RKO (cell line): ENCODE measurements at regions not wholly inside any gene's neighbourhood (a gene's known extent, or its start where the extent isn't known, plus 50 kb on each side); places are given as distances from the start of the nearest gene placed in this dataset.
"Not testable (repeated sequence)": the region's sequence is repeated elsewhere in the genome, so short reads cannot be mapped to it uniquely, and the experiment has no call there.

Experiments used
- DNase-seq: peaks from one replicate; pipeline ENCODE4 v3.0.0-alpha.2; 2016; ENCODE audit warnings: low spot score

DNA sequence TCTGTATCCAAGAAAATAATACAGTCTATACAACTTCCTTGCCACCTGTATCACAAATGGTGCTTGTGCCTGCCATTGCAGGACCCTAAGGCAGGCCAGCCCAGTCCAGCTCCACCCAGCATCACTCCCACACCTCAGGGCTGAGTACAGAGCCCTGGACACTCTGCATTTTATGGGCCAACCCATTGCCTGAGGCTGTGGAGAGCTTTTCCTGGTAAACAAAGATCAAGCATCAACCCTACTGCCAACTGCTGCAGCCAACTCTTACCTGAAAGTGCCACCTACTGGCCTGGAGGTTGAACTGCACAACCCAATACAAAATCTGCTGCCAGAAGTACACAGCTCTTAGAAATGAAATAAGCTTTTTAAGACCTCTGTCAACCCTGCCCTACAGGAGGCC is 1082.2 kb downstream of the NAALADL2 start:
- peak; percentile 4 for DNase-seq

- peak; percentile 0 for DNase-seq
Observed at GRCh38 chr3:175940881-175941280, 1081.7 kb downstream of the NAALADL2 start.

GRCh38 chr3:175940243-175940642 is 1081.1 kb downstream of the NAALADL2 start:
- peak; percentile 35 for DNase-seq

- not testable (repeated sequence) for DNase-seq
Observed at GRCh38 chr3:175937367-175937766, 1078.2 kb downstream of the NAALADL2 start.

DNA sequence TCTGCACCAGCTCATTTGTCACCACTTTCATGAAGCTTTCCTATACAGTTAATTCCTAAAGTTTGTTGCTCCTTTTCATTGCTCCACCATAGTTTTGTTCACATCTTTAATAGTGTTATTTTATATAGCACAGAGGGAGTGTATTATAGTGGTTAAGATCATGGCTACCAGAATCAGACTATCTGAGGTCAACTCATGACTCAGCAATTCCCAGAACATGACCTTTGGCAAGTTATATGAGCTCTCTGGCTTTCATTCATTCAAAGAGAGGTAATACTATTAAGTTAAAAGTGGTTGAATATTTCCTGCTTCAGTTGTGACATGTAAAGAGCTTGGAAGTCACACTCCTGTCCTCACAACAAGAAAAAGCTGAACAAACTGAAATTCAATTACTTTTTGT is 1073.5 kb downstream of the NAALADL2 start:
- DNase-seq = no peak

- DNase-seq = no peak
Observed at GRCh38 chr3:175919133-175919532, 1060.0 kb downstream of the NAALADL2 start.

DNA sequence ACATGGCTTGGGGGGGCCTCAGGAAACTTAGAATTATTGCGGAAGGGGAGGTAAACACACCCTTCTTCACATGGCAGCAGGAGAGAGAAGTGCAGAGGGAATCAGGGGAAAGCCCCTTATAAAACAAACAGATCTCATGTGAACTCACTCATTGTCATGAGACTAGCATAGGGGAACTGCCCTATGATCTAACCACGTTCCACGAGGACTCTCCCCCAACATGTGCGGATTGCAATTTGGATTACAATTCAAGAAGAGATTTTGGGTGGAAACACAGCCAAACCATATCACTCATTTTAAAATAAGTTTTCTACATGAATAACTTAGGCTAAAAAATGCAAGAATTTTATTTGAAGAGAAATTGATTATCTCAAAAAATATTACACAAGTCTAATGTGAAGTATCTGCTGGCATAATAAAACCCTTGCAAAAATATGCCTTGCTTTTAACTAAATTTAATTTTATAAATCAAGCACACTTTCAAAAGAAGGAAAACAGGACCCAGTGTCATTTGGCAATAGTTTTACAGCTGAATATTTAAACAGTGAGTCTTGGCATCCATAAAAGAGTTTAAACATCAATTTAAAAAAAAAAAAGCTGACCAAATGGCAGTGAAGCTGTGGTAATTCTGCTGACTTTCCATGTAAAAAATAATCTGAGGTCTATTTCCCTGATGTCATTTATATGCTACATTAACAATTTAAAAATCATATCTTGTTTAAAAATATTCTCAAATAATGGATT is 1057.2 kb downstream of the NAALADL2 start:
- DNase-seq = no peak

DNA sequence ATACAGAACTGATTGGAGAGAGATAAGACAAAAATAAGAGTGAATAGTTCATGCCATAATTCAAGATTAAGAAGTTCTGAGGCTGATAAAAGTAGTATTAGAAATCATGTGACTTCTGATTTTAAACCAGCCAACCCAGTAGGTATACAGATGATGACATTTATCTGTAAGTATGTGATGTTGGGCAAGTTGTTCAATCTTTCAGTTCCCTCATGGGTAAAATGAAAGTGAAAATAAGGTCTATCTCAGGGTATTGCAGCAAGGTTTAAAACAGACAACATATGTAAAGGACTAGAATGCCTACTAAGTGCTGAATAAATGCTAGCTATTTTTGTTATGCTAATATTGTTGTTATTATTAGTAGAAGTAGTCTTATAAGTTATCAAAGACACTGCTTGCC is 1055.7 kb downstream of the NAALADL2 start:
- no peak for DNase-seq

DNA sequence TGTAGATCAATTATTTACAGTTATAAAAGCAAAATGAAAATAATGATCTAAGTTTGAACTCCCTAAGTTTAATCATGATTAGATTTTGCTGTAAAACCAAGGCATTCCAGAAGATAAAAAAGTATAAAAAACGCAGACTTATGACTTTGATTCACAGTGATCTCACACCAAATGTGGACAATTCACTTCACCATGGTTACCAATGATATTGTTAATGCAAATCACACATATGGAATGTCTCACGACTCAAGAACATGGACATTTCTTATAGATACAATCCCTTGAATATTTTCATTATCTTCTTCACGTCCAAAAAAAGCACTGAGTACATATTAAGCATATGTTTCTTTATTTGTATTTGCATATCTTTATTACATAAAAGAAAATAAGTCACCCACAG is 1054.2 kb downstream of the NAALADL2 start:
- DNase-seq = no peak

DNA sequence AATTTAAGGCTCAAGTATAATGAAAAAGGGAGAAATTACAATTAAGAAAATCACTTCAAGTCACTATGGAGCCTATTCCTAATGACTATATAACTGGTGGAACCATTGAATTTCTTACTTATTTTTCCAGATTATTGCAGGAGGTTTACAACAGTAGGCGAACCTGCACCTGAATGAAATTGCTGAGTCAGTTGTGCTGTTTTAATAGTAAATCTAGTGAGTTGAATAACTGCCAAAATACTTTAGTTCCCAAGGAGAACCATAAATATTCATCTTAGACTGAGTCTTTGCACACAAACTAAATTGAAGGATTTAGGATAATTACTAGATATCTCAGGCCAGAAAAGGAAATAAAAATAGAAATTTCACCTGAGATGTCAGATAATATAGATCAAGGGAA is 1052.8 kb downstream of the NAALADL2 start:
- DNase-seq = no peak

DNA sequence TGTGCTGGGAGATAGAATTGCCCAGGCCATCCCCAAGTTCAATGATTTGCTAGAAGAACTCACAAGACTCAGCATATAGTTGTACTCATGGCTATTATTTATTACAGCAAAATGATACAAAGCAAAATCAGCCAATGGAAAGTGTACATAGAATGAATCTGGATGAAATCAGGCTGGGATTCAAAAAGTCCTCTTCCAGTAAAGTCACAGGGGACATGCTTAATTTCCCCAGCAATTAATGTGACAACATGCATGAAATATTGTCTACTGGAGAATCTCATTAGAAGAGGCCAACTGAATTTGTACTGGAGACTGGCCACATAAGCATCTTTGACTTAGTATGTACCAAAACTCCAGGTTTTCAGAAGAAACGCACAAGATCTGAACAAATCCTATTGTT is 1043.1 kb downstream of the NAALADL2 start:
- DNase-seq = no peak

DNA sequence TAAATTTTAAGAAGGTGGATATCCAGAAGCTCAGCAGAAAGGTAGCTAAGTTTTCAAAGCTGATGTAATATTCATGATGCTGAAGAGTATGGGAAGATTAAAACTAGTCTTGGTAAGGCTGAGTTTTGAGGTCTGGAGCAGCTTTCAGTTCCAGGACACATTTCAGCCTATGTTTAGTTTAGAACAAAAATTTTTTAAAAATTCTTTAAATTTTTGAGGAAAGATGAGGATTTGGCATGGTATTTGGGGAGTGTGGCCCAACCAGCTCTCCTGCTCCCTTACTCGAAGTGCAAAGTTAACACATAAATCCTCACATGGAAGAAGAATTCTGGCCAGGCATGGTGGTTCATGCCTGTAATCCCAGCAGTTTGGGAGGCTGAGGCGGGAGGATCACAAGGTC is 1039.1 kb downstream of the NAALADL2 start:
- no peak for DNase-seq

- DNase-seq = no peak
Observed at GRCh38 chr3:175896655-175897054, 1037.5 kb downstream of the NAALADL2 start.

- DNase-seq = no peak
Observed at GRCh38 chr3:175895731-175896130, 1036.6 kb downstream of the NAALADL2 start.

- no peak for DNase-seq
Observed at GRCh38 chr3:175893566-175893965, 1034.4 kb downstream of the NAALADL2 start.

- DNase-seq = no peak
Observed at GRCh38 chr3:175890066-175890465, 1030.9 kb downstream of the NAALADL2 start.

GRCh38 chr3:175885231-175885766 is 1026.2 kb downstream of the NAALADL2 start:
- DNase-seq = no peak

DNA sequence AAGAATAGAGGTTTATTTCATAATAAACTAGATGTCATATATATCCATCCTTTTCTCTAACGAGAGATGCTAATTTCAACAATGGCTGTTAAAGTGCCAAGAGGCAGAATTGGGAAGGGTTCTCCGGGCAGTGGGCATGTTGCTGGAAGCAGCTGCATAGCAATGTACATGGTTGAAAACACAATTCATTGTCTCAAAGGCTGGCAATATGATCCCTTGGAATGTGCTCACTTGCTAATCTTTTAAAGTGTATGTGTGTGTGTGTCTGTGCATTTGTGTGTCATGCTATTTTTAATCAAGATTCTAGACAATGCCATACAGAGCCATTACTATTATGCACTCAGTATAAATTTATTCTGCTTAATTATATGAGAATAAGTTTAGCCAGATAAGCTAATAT is 1020.3 kb downstream of the NAALADL2 start:
- no peak for DNase-seq

- no peak for DNase-seq
Observed at GRCh38 chr3:175869404-175869803, 1010.3 kb downstream of the NAALADL2 start.

DNA sequence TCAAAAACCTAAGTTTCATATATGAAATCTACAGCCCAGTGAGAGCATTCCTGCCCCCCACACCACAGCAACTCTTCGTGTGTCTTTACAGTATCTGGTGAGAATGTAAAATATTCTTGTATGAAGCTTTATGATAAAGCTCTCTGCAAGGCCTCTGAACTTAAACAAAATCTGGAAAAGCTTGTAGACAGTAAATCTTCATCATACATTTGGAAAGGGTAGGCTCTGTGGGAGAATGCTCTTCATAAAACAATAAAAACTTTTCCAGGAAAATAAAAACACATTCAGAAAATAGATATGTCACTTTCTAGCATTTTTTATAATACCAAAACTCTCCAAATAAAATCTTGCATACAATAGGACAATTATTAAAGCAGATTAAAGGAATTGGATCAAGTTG is 1009.5 kb downstream of the NAALADL2 start:
- no peak for DNase-seq

DNA sequence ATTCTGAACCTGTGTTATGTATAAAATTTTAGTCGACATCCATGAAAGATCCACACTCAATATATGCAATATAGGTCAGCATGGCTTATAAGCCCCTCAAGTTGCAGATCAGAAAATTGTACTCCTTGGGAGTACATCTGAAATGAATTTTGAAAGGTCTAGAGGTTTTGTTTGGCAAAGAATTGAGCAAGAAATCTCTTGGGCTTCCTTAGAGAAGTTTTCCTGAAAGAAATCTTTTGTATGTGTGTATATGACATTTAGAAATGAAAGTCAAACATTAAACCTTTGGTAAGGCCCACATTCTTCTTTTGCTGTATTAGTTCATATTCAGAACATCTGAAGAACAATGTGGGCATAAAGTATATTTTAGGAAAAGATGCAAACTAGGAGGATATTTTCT is 1006.6 kb downstream of the NAALADL2 start:
- DNase-seq = no peak

GRCh38 chr3:175861916-175862315 is 1002.8 kb downstream of the NAALADL2 start:
- DNase-seq = no peak
